ENCODE measurements at regions not wholly inside any gene's neighbourhood (a gene's known extent, or its start where the extent isn't known, plus 50 kb on each side); places are given as distances from the start of the nearest gene placed in this dataset.
"Not testable (repeated sequence)": the region's sequence is repeated elsewhere in the genome, so short reads cannot be mapped to it uniquely, and the experiment has no call there.

- DNase-seq, result not testable (repeated sequence)
Measured at GRCh38 chr9:97248252-97248651, 59.2 kb upstream of the CCDC180 start.

DNA sequence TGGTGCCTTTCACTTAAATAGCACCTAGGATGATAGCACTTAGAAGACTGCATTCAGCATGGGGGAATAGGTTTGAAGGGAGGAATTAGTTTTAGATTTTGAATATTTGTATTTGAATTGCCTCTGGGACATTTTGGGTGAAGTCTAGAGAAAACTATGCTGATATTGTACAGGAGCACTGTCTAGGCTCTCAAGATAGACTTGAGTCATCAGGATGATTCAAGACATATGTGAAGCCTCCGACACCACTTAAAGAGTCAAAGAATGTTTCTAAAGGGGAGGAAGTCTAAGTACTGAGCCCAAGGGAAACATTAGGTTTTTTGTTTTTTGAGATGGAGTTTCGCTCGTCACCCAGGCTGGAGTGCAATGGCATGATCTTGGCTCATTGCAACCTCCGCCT lies 63.9 kb upstream of the CCDC180 start:
- no peak for DNase-seq

DNA sequence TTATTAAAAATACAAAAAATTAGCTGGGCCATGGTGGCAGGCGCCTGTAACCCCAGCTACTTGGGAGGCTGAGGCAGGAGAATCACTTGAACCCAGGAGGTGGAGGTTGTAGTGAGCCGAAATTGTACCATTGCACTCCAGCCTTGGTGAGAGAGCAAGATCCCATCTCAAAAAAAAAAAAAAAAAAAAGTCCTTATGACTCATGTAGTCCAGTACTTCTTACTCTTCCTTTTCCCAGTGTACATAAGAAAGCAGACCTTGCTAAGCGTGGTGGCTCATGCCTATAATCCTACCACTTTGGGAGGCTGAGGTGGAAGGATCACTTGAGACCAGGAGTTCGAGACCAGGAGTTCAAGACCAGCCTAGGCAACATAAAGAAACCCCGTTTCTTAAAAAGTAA lies 66.0 kb upstream of the CCDC180 start:
- not testable (repeated sequence) for DNase-seq

GRCh38 chr9:97237951-97238889 lies 69.2 kb upstream of the CCDC180 start:
- DNase-seq, result peak; percentile 83 to 95 (median 87)

GRCh38 chr9:97237311-97237786 lies 70.1 kb upstream of the CCDC180 start:
- DNase-seq, result peak in 1 of 3 donors; percentile 56

- DNase-seq, result not testable (repeated sequence)
Measured at GRCh38 chr9:97233009-97233400, 74.5 kb upstream of the CCDC180 start.

DNA sequence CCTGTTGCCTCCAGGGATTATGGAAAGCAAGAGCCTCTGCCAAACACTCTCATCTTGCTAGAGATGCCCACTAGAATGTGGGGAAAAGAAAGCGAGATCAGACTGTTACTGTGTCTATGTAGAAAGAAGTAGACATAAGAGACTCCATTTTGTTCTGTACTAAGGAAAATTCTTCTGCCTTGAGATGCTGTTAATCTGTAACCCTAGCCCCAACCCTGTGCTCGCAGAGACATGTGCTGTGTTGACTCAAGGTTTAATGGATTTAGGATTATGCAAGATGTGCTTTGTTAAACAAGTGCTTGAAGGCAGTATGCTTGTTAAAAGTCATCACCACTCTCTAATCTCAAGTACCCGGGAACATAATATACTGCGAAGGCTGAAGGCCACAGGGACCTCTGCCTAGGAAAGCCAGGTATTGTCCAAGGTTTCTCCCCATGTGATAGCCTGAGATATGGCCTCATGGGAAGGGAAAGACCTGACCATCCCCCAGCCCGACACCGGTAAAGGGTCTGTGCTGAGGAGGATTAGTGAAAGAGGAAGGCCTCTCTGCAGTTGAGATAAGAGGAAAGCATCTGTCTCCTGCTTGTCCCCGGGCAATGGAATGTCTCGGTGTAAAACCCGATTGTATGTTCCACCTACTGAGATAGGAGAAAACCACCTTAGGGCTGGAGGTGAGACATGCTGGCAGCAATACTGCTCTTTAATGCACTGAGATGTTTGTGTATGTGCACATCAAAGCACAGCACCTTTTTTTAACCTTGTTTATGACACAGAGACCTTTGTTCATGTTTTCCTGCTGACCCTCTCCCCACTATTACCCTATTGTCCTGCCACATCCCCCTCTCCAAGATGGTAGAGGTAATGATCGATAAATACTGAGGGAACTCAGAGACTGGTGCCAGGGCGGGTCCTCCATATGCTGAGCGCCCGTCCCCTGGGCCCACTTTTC lies 75.1 kb upstream of the CCDC180 start:
- DNase-seq, result not testable (repeated sequence)

GRCh38 chr9:97222393-97222792 lies 85.1 kb upstream of the CCDC180 start:
- peak in 1 of 3 donors; percentile 33 for DNase-seq

DNA sequence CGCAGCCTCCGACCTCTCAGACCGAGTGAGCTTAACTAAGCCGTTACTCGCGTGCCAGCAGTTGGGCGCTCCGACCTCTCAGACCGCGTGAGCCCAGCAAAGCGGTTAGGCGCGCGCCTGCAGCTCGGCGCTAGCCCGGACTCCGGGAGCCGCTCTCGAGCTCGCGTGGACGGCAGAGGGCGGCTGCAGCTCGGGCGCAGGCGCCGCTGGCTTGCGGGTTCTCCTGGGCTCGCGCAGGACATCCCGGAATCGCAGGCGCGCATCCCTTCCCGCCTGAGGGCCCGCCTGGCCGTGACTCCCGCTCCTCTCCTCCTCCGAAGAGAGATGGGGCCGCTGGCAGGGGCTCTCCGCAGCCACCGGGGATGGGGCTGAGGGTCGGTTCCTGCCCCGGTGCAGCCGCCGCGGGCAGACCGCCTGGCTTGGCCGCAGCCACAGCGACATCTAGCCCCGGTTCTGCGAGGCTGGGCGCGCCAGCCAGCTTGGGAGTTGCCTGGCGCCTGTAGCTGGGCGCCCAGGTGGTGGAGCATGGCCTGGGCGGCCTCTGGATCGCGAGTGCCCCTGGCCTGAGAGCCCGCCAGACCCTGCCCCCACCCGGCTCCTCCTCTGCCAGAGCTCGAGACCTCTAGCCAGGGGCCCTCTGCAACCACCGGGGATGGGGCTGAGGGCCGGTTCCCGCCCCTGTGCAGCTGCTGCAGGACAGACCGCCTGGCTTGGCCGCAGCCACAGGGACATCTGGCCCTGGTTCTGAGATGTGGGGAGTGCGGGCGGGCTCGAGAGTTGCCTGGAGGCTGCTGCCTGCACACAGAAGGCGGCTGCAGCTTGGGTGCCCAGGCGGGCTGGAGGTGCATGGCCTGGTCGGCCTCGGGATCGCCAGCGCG lies 85.7 kb upstream of the CCDC180 start:
- peak; percentile 51 to 89 (median 82) for DNase-seq

GRCh38 chr9:97220894-97221477 lies 86.5 kb upstream of the CCDC180 start:
- peak in 1 of 3 donors; percentile 11 for DNase-seq

DNA sequence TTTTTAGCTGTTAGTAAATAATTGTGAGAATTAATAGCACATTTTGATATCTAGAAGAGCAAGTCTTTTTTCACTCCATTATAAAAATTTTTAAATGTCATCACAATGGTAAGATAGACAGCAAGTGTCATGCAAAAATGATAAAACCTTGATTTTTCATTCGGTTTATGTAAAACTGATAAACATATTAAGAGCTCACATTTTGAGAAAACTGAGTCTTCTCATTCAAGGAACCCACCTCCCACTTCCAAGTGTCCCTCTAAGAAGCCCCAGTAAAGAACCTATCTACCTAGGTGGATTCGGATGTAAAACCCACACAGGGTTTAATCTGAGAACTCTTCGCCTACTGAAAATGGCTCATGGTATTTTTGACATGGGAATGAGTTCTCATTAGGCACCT lies 87.1 kb upstream of the CCDC180 start:
- DNase-seq, result not testable (repeated sequence)

GRCh38 chr9:97219443-97220140 lies 87.9 kb upstream of the CCDC180 start:
- not testable (repeated sequence) for DNase-seq

GRCh38 chr9:97215127-97215526 lies 92.3 kb upstream of the CCDC180 start:
- DNase-seq, result not testable (repeated sequence)

DNA sequence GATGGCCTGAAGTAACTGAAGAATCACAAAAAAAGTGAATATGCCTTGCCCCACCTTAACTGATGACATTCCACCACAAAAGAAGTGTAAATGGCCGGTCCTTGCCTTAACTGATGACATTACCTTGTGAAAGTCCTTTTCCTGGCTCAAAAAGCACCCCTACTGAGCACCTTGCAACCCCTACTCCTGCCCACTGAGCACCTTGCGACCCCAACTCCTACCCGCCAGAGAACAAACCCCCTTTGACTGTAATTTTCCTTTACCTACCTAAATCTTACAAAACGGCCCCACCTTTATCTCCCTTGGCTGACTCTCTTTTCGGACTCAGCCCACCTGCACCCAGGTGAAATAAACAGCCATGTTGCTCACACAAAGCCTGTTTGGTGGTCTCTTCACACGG lies 92.9 kb upstream of the CCDC180 start:
- DNase-seq, result not testable (repeated sequence)

GRCh38 chr9:97199683-97200082 lies 107.8 kb upstream of the CCDC180 start:
- not testable (repeated sequence) for DNase-seq

GRCh38 chr9:97193767-97194166 lies 113.7 kb upstream of the CCDC180 start:
- DNase-seq, result not testable (repeated sequence)

GRCh38 chr9:97188545-97188944 lies 118.9 kb upstream of the CCDC180 start:
- no peak for DNase-seq

DNA sequence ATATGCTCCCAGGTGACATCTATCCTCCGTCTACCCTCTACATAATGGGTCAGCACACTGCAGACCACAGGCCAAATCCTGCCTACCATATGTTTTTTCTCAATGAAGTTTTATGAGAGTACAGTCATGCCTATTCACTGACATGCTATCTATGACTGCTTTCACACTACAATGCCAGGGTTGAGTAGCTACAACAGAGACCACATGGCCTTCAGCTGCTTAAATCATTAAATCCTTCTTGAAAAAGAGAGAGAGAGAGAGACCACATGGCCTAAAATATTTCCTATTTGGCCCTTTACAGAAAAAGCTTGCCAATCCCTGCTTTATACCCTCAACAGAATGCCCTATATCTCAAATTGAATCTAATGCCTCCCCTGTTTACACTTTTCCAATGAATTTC lies 119.8 kb upstream of the CCDC180 start:
- not testable (repeated sequence) for DNase-seq

DNA sequence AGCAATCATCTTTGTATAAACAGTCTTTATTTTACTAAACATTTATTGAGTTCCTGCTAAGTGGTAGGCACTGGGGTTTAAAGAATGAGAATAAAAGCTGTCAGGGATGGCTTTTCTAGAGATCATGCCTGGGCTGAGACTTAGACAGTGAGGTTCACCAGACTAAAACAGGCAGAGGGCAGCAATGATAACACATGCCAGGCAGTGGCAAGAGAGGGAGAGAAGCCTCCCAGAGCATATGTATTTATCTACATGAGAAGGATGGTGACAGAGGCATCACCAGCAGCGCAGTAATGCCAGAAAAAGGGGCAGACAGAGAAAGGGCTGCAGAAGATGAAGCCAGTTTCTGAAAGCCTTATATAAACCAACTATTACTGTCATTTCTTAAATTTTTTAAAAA lies 121.0 kb upstream of the CCDC180 start:
- DNase-seq, result no peak

GRCh38 chr9:97182532-97182931 lies 124.9 kb upstream of the CCDC180 start:
- DNase-seq, result not testable (repeated sequence)
